GM23338 (cell line): ENCODE measurements at regions not wholly inside any gene's neighbourhood (a gene's known extent, or its start where the extent isn't known, plus 50 kb on each side); places are given as distances from the start of the nearest gene placed in this dataset.

Experiments
- ATAC-seq: fragments of 200-7000 bp; cut with Tn5 transposase; 3 replicates; pipeline ENCODE4 v1.9.1; 2020
- DNase-seq: peaks from one replicate; pipeline ENCODE4 v3.0.0-alpha.2; 2015; ENCODE audit warnings: low spot score
- H2AFZ ChIP-seq: fragments of 200-600 bp; sonication (generic); 2 replicates; pipeline ENCODE4 v1.8.0; 2016; ENCODE audit warnings: antibody characterized with exemption, mild to moderate bottlenecking, moderate library complexity
- H3F3A ChIP-seq: fragments of 200-600 bp; sonication (generic); replicated peaks from 2 replicates; pipeline ENCODE4 v1.8.0; 2017; ENCODE audit warnings: antibody characterized with exemption, mixed run types, low read depth
- H3K27ac ChIP-seq: fragments of 200-600 bp; sonication (generic); 2 replicates; pipeline ENCODE4 v1.6.1; 2016; ENCODE audit warnings: low read depth
- H3K27me3 ChIP-seq: fragments of 200-600 bp; sonication (generic); 2 replicates; pipeline ENCODE4 v1.8.0; 2016; ENCODE audit warnings: mild to moderate bottlenecking, mixed run types, moderate library complexity; ENCODE audit not compliant: insufficient read depth
- H3K36me3 ChIP-seq: fragments of 200-600 bp; sonication (generic); 2 replicates; pipeline ENCODE4 v1.8.0; 2016; ENCODE audit warnings: mild to moderate bottlenecking; ENCODE audit not compliant: insufficient read depth
- H3K4me1 ChIP-seq: fragments of 200-600 bp; sonication (generic); 2 replicates; pipeline ENCODE4 v1.8.0; 2016; ENCODE audit warnings: mild to moderate bottlenecking, moderate library complexity; ENCODE audit not compliant: insufficient read depth
- H3K4me2 ChIP-seq: fragments of 200-600 bp; sonication (generic); 2 replicates; pipeline ENCODE4 v1.7.1; 2017; ENCODE audit warnings: mixed run types
- H3K4me3 ChIP-seq: fragments of 200-600 bp; sonication (generic); 2 replicates; pipeline ENCODE4 v1.6.1; 2016; ENCODE audit warnings: mixed run types
- H3K79me2 ChIP-seq: fragments of 200-600 bp; sonication (generic); replicated peaks from 2 replicates; pipeline ENCODE4 v1.8.0; 2017; ENCODE audit warnings: mild to moderate bottlenecking; ENCODE audit not compliant: insufficient read depth
- H3K9me2 ChIP-seq: fragments of 200-600 bp; sonication (generic); 2 replicates; pipeline ENCODE4 v1.8.0; 2017; ENCODE audit not compliant: insufficient read depth
- H4K20me1 ChIP-seq: fragments of 200-600 bp; sonication (generic); replicated peaks from 2 replicates; pipeline ENCODE4 v1.8.0; 2017; ENCODE audit warnings: mild to moderate bottlenecking; ENCODE audit not compliant: insufficient read depth
- H3K27ac Mint-ChIP-seq: 2 replicates; pipeline ENCODE4 v1.8.0; 2020; ENCODE audit warnings: inconsistent platforms, mild to moderate bottlenecking, moderate library complexity, mixed read lengths
- H3K27me3 Mint-ChIP-seq: 3 replicates; pipeline ENCODE4 v1.8.0; 2022; ENCODE audit warnings: low read depth, mild to moderate bottlenecking, moderate library complexity, mixed read lengths, inconsistent platforms; ENCODE audit not compliant: insufficient read depth, poor library complexity
- H3K36me3 Mint-ChIP-seq: 3 replicates; pipeline ENCODE4 v1.8.0; 2021; ENCODE audit warnings: low read depth, mild to moderate bottlenecking, inconsistent platforms, moderate library complexity, mixed read lengths
- H3K4me1 Mint-ChIP-seq: 3 replicates; pipeline ENCODE4 v1.8.0; 2020; ENCODE audit warnings: mild to moderate bottlenecking, inconsistent platforms, mixed read lengths
- H3K4me3 Mint-ChIP-seq: 3 replicates; pipeline ENCODE4 v1.8.0; 2021; ENCODE audit warnings: moderate library complexity, mild to moderate bottlenecking, inconsistent platforms, mixed read lengths
- H3K9me3 Mint-ChIP-seq: 3 replicates; pipeline ENCODE4 v1.8.0; 2020; ENCODE audit warnings: moderate library complexity, mild to moderate bottlenecking, inconsistent platforms, mixed read lengths
- CREB1 ChIP-seq: fragments of 250-450 bp; sonication (Bioruptor Pico); IDR thresholded peaks from 2 replicates; pipeline ENCODE4 v1.5.0; 2020; ENCODE audit warnings: low read depth, mild to moderate bottlenecking, moderate library complexity
- EZH2 ChIP-seq: fragments of 200-600 bp; sonication (generic); IDR thresholded peaks from one replicate; pipeline ENCODE4 v1.8.0; 2017; ENCODE audit warnings: antibody characterized with exemption, mild to moderate bottlenecking, low read depth; ENCODE audit not compliant: unreplicated experiment
- EZH2phosphoT487 ChIP-seq: fragments of 200-600 bp; sonication (generic); IDR thresholded peaks from one replicate; pipeline ENCODE4 v1.8.1; 2018; ENCODE audit warnings: antibody characterized with exemption; ENCODE audit not compliant: unreplicated experiment
- JUNB ChIP-seq: IDR thresholded peaks from one replicate; pipeline ENCODE4 v1.6.1; 2016; ENCODE audit warnings: antibody characterized with exemption; ENCODE audit not compliant: unreplicated experiment
- NANOG ChIP-seq: IDR thresholded peaks from 2 replicates; pipeline ENCODE4 v1.6.1; 2016; ENCODE audit warnings: antibody characterized with exemption, borderline replicate concordance
- STAT1 ChIP-seq: IDR thresholded peaks from one replicate; pipeline ENCODE4 v1.6.1; 2016; ENCODE audit warnings: antibody characterized with exemption; ENCODE audit not compliant: unreplicated experiment
- ZNF331 ChIP-seq: fragments of 250-450 bp; sonication (Bioruptor Pico); IDR thresholded peaks from 2 replicates; pipeline ENCODE4 v1.5.0; 2020; ENCODE audit warnings: low read depth, mild to moderate bottlenecking, moderate library complexity
- TF ChIP-seq, protein P1 (sequence below), 2 experiments: fragments of 200-600 bp in 1 of 2; sonication (generic) in 1 of 2; conservative IDR thresholded peaks; 2 replicates each; pipeline versions ENCODE4 v1.5.1 to v1.6.1; 2016 to 2017; ENCODE audit warnings: antibody characterized with exemption in 2 of 2, low read depth in 2 of 2, mild to moderate bottlenecking in 2 of 2, moderate library complexity in 1 of 2
- TF ChIP-seq, protein P2 (sequence below): IDR thresholded peaks from 2 replicates; pipeline ENCODE4 v1.6.1; 2016; ENCODE audit warnings: antibody characterized with exemption
- TF ChIP-seq, protein P3 (sequence below): fragments of 250-450 bp; sonication (Bioruptor Pico); IDR thresholded peaks from 2 replicates; pipeline ENCODE4 v1.5.0; 2020; ENCODE audit warnings: mild to moderate bottlenecking, moderate library complexity

DNA sequence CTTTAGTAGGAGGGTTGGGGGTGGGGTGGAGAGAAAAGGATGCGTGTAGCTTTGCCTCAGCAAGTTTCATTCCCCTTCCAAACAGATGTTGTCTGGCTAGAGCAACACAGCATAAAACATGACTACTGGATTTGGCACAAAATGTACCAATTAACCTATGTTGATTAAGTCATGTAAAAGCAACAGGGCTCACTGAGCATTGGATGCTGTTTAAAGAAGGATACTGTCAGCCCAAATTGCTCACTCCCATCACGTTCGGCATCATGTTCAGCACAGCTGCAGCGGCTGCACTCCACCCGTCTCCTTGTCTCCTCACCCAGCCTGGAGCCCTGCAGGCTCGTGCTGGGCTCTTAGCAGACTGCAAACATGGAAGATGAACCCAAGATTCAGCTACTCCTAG is 77.5 kb downstream of the DLEU7 start:
- H3K36me3 Mint-ChIP-seq = no peaks in the 10 kb centered on the region

More for the DNA sequence above, 77.5 kb downstream of the DLEU7 start:
- H3K4me2 ChIP-seq = no peak overlapping the region
- Mint-ChIP-seq H3K27ac (no peak overlapping the region), H3K4me3 (no peak overlapping the region), H3K4me1 (no peaks in the 10 kb centered on the region), H3K9me3 (no peaks in the 10 kb centered on the region), H3K27me3 (peaks cover 4% of the 10 kb centered on the region)
- no peaks in the 10 kb centered on the region for H3K79me2 ChIP-seq
- H3K36me3 ChIP-seq = no peaks in the 10 kb centered on the region; the same call in 1 of the 2 replicates
- H2AFZ ChIP-seq = no peak overlapping the region
- no peaks in the 10 kb centered on the region for H4K20me1 ChIP-seq
- no peaks in the 10 kb centered on the region for H3K27me3 ChIP-seq
- H3K4me3 ChIP-seq = no peak overlapping the region
- no peak overlapping the region for H3K27ac ChIP-seq
- H3K4me1 ChIP-seq = no peaks in the 10 kb centered on the region
- DNase-seq = no peak
- TF ChIP-seq, protein P1, sequence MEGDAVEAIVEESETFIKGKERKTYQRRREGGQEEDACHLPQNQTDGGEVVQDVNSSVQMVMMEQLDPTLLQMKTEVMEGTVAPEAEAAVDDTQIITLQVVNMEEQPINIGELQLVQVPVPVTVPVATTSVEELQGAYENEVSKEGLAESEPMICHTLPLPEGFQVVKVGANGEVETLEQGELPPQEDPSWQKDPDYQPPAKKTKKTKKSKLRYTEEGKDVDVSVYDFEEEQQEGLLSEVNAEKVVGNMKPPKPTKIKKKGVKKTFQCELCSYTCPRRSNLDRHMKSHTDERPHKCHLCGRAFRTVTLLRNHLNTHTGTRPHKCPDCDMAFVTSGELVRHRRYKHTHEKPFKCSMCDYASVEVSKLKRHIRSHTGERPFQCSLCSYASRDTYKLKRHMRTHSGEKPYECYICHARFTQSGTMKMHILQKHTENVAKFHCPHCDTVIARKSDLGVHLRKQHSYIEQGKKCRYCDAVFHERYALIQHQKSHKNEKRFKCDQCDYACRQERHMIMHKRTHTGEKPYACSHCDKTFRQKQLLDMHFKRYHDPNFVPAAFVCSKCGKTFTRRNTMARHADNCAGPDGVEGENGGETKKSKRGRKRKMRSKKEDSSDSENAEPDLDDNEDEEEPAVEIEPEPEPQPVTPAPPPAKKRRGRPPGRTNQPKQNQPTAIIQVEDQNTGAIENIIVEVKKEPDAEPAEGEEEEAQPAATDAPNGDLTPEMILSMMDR (conservative IDR thresholded peaks at IDR 0.05; ENCODE audit: low read depth in 2 of 2) = no peak
- TF ChIP-seq JUNB (no peak), ZNF331 (CRISPR knock-in tag) (no peak), STAT1 (no peak), EZH2phosphoT487 (no peak), NANOG (no peak), EZH2 (no peak), CREB1 (CRISPR knock-in tag) (no peak)
- TF ChIP-seq, protein P2, sequence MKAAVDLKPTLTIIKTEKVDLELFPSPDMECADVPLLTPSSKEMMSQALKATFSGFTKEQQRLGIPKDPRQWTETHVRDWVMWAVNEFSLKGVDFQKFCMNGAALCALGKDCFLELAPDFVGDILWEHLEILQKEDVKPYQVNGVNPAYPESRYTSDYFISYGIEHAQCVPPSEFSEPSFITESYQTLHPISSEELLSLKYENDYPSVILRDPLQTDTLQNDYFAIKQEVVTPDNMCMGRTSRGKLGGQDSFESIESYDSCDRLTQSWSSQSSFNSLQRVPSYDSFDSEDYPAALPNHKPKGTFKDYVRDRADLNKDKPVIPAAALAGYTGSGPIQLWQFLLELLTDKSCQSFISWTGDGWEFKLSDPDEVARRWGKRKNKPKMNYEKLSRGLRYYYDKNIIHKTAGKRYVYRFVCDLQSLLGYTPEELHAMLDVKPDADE = no peak
- TF ChIP-seq, protein P3, sequence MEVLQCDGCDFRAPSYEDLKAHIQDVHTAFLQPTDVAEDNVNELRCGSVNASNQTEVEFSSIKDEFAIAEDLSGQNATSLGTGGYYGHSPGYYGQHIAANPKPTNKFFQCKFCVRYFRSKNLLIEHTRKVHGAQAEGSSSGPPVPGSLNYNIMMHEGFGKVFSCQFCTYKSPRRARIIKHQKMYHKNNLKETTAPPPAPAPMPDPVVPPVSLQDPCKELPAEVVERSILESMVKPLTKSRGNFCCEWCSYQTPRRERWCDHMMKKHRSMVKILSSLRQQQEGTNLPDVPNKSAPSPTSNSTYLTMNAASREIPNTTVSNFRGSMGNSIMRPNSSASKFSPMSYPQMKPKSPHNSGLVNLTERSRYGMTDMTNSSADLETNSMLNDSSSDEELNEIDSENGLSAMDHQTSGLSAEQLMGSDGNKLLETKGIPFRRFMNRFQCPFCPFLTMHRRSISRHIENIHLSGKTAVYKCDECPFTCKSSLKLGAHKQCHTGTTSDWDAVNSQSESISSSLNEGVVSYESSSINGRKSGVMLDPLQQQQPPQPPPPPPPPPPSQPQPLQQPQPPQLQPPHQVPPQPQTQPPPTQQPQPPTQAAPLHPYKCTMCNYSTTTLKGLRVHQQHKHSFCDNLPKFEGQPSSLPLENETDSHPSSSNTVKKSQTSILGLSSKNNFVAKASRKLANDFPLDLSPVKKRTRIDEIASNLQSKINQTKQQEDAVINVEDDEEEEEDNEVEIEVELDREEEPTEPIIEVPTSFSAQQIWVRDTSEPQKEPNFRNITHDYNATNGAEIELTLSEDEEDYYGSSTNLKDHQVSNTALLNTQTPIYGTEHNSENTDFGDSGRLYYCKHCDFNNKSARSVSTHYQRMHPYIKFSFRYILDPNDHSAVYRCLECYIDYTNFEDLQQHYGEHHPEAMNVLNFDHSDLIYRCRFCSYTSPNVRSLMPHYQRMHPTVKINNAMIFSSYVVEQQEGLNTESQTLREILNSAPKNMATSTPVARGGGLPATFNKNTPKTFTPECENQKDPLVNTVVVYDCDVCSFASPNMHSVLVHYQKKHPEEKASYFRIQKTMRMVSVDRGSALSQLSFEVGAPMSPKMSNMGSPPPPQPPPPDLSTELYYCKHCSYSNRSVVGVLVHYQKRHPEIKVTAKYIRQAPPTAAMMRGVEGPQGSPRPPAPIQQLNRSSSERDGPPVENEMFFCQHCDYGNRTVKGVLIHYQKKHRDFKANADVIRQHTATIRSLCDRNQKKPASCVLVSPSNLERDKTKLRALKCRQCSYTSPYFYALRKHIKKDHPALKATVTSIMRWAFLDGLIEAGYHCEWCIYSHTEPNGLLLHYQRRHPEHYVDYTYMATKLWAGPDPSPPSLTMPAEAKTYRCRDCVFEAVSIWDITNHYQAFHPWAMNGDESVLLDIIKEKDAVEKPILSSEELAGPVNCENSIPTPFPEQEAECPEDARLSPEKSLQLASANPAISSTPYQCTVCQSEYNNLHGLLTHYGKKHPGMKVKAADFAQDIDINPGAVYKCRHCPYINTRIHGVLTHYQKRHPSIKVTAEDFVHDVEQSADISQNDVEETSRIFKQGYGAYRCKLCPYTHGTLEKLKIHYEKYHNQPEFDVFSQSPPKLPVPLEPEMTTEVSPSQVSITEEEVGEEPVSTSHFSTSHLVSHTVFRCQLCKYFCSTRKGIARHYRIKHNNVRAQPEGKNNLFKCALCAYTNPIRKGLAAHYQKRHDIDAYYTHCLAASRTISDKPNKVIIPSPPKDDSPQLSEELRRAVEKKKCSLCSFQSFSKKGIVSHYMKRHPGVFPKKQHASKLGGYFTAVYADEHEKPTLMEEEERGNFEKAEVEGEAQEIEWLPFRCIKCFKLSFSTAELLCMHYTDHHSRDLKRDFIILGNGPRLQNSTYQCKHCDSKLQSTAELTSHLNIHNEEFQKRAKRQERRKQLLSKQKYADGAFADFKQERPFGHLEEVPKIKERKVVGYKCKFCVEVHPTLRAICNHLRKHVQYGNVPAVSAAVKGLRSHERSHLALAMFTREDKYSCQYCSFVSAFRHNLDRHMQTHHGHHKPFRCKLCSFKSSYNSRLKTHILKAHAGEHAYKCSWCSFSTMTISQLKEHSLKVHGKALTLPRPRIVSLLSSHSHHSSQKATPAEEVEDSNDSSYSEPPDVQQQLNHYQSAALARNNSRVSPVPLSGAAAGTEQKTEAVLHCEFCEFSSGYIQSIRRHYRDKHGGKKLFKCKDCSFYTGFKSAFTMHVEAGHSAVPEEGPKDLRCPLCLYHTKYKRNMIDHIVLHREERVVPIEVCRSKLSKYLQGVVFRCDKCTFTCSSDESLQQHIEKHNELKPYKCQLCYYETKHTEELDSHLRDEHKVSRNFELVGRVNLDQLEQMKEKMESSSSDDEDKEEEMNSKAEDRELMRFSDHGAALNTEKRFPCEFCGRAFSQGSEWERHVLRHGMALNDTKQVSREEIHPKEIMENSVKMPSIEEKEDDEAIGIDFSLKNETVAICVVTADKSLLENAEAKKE = no peak
- no peaks in the 10 kb centered on the region for H3F3A ChIP-seq
- peaks cover 8% of the 10 kb centered on the region; the same call in 1 of the 2 replicates for H3K9me2 ChIP-seq
- ATAC-seq = no peak
